Loucy (cell line): ENCODE measurements at regions not wholly inside any gene's neighbourhood (a gene's known extent, or its start where the extent isn't known, plus 50 kb on each side); places are given as distances from the start of the nearest gene placed in this dataset.

ENCODE experiments used
- H2AFZ ChIP-seq: fragments of 200-600 bp; sonication (generic); 2 replicates; pipeline ENCODE4 v1.6.0; 2016; ENCODE audit warnings: antibody characterized with exemption, mild to moderate bottlenecking, low read length, moderate library complexity
- H3F3A ChIP-seq: fragments of 200-600 bp; 2 replicates; pipeline ENCODE4 v1.6.0; 2016; ENCODE audit warnings: antibody characterized with exemption, low read depth, mild to moderate bottlenecking
- H3K27me3 ChIP-seq: fragments of 200-600 bp; sonication (generic); 2 replicates; pipeline ENCODE4 v1.6.1; 2014; ENCODE audit warnings: low read length, mild to moderate bottlenecking; ENCODE audit not compliant: insufficient read depth, poor library complexity, severe bottlenecking
- H3K36me3 ChIP-seq: fragments of 200-600 bp; sonication (generic); 2 replicates; pipeline ENCODE4 v1.6.1; 2016; ENCODE audit warnings: low read length; ENCODE audit not compliant: insufficient read depth
- H3K4me1 ChIP-seq: fragments of 200-600 bp; sonication (generic); 2 replicates; pipeline ENCODE4 v1.5.1; 2014; ENCODE audit warnings: low read length, mild to moderate bottlenecking; ENCODE audit not compliant: insufficient read depth, poor library complexity, severe bottlenecking
- H3K4me2 ChIP-seq: fragments of 200-600 bp; sonication (generic); 2 replicates; pipeline ENCODE4 v1.6.0; 2014; ENCODE audit warnings: antibody characterized with exemption, low read length, low read depth, mild to moderate bottlenecking; ENCODE audit not compliant: poor library complexity, severe bottlenecking
- H3K4me3 ChIP-seq: fragments of 200-600 bp; sonication (generic); 2 replicates; pipeline ENCODE4 v1.5.1; 2014; ENCODE audit warnings: low read length, mild to moderate bottlenecking, mixed read lengths; ENCODE audit not compliant: poor library complexity, severe bottlenecking
- H3K79me2 ChIP-seq: fragments of 200-600 bp; sonication (generic); 2 replicates; pipeline ENCODE4 v1.6.1; 2014; ENCODE audit warnings: low read length; ENCODE audit not compliant: insufficient read depth
- H3K9ac ChIP-seq: fragments of 200-600 bp; sonication (generic); 2 replicates; pipeline ENCODE4 v1.6.0; 2014; ENCODE audit warnings: mild to moderate bottlenecking, low read depth, low read length, moderate library complexity; ENCODE audit not compliant: poor library complexity, severe bottlenecking
- H3K9me2 ChIP-seq: fragments of 200-600 bp; sonication (generic); replicated peaks from 2 replicates; pipeline ENCODE4 v1.6.1; 2016; ENCODE audit warnings: low read depth, low read length, mixed read lengths
- H3K9me3 ChIP-seq: fragments of 200-600 bp; sonication (generic); 2 replicates; pipeline ENCODE4 v1.6.1; 2014; ENCODE audit warnings: mild to moderate bottlenecking, antibody characterized with exemption, low read length, low read depth; ENCODE audit not compliant: insufficient read depth
- H4K20me1 ChIP-seq: fragments of 200-600 bp; sonication (generic); 2 replicates; pipeline ENCODE4 v1.6.0; 2014; ENCODE audit warnings: antibody characterized with exemption, low read length, mild to moderate bottlenecking; ENCODE audit not compliant: insufficient read depth, poor library complexity, severe bottlenecking
- CTCF ChIP-seq: fragments of 200-600 bp; sonication (generic); conservative IDR thresholded peaks from 2 replicates; pipeline ENCODE4 v1.5.1; 2014; ENCODE audit warnings: mild to moderate bottlenecking, antibody characterized with exemption, low read length
- EZH2phosphoT487 ChIP-seq: fragments of 200-600 bp; IDR thresholded peaks from 2 replicates; pipeline ENCODE4 v1.6.1; 2018; ENCODE audit warnings: antibody characterized with exemption, mild to moderate bottlenecking, moderate library complexity, borderline replicate concordance

DNA sequence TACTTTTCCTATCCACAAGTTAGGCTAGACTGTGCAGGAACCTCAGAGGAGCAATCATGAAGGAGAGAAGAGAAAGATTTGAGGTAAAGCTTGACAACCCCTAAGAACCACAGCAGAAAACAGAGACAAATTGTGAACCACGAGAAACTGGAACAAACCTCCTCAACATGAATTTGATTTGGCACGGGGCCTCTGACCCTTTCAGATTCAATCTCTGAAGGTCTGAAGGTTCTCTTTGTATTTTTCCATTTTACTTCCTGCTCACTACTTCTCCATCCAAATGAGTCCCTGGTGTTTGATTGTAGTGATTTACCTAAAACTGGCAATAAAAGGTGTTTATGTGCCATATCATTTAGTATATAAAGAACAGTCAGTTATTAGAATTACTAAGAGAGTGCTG, 126.1 kb upstream of the STXBP5 start:
- no peaks in the 10 kb centered on the region for H3K27me3 ChIP-seq
- H3K36me3 ChIP-seq: no peaks in the 10 kb centered on the region
- TF ChIP-seq CTCF: no peak
- no peak for TF ChIP-seq EZH2phosphoT487
- H3K79me2 ChIP-seq: no peaks in the 10 kb centered on the region
- H3K9ac ChIP-seq: no peak overlapping the region
- no peaks in the 10 kb centered on the region for H3K9me3 ChIP-seq
- no peaks in the 10 kb centered on the region for H3K9me2 ChIP-seq
- H2AFZ ChIP-seq: no peak overlapping the region
- H3F3A ChIP-seq: no peaks in the 10 kb centered on the region
- H3K4me3 ChIP-seq: no peak overlapping the region
- no peak overlapping the region for H3K4me2 ChIP-seq
- H3K4me1 ChIP-seq: peaks cover 7% of the 10 kb centered on the region
- H4K20me1 ChIP-seq: no peaks in the 10 kb centered on the region

DNA sequence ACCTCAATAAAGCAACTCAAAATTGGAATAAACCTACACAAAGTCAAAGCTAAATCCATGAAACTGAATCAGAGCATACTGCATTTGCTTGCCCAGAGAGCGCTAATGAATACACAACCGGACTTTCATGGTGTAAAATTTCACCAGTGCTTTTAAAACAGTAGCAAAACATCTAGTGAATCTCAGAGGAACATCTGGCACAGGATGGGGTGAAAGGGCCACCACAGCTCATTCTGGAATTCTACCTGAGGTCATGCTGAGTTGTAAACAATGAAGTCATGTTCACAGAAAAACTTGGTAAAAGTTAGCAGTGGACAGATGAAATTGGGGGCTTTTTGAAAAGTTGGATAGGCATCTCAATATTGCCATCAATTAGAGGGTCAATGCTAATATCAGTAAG, 125.6 kb upstream of the STXBP5 start:
- no peaks in the 10 kb centered on the region for H3K9me2 ChIP-seq

GRCh38 chr6:147080225-147080624, 124.0 kb upstream of the STXBP5 start:
- TF ChIP-seq CTCF (no peak), EZH2phosphoT487 (no peak)
- Histone ChIP-seq H4K20me1 (no peaks in the 10 kb centered on the region), H3F3A (no peaks in the 10 kb centered on the region), H3K36me3 (no peaks in the 10 kb centered on the region), H3K27me3 (no peaks in the 10 kb centered on the region), H3K9me2 (no peaks in the 10 kb centered on the region), H3K4me2 (no peak overlapping the region), H2AFZ (no peak overlapping the region), H3K4me3 (no peak overlapping the region), H3K9me3 (no peaks in the 10 kb centered on the region), H3K79me2 (no peaks in the 10 kb centered on the region), H3K4me1 (peaks cover 7% of the 10 kb centered on the region), H3K9ac (no peak overlapping the region)

More for the DNA sequence above, 125.6 kb upstream of the STXBP5 start:
- H3K79me2 ChIP-seq: no peaks in the 10 kb centered on the region
- no peak overlapping the region for H3K4me2 ChIP-seq
- no peak for TF ChIP-seq CTCF
- no peak for TF ChIP-seq EZH2phosphoT487
- peaks cover 7% of the 10 kb centered on the region for H3K4me1 ChIP-seq
- H3K27me3 ChIP-seq: no peaks in the 10 kb centered on the region
- no peaks in the 10 kb centered on the region for H3K9me3 ChIP-seq
- no peak overlapping the region for H3K9ac ChIP-seq
- no peak overlapping the region for H3K4me3 ChIP-seq
- H2AFZ ChIP-seq: no peak overlapping the region
- H3F3A ChIP-seq: no peaks in the 10 kb centered on the region
- no peaks in the 10 kb centered on the region for H3K36me3 ChIP-seq
- no peaks in the 10 kb centered on the region for H4K20me1 ChIP-seq
